ENCODE measurements at regions not wholly inside any gene's neighbourhood (a gene's known extent, or its start where the extent isn't known, plus 50 kb on each side); places are given as distances from the start of the nearest gene placed in this dataset.
"Not testable (repeated sequence)": the region's sequence is repeated elsewhere in the genome, so short reads cannot be mapped to it uniquely, and the experiment has no call there.

- not testable (repeated sequence) for TF ChIP-seq POLR2AphosphoS5 (IDR thresholded peaks at IDR 0.05; ENCODE audit: low read depth, low read length); POLR2A (IDR thresholded peaks at IDR 0.05; ENCODE audit: borderline replicate concordance, extremely low read depth, insufficient read depth, insufficient read length); EZH2 (IDR thresholded peaks at IDR 0.05); JUND (IDR thresholded peaks at IDR 0.05)
- TF ChIP-seq, protein P1, sequence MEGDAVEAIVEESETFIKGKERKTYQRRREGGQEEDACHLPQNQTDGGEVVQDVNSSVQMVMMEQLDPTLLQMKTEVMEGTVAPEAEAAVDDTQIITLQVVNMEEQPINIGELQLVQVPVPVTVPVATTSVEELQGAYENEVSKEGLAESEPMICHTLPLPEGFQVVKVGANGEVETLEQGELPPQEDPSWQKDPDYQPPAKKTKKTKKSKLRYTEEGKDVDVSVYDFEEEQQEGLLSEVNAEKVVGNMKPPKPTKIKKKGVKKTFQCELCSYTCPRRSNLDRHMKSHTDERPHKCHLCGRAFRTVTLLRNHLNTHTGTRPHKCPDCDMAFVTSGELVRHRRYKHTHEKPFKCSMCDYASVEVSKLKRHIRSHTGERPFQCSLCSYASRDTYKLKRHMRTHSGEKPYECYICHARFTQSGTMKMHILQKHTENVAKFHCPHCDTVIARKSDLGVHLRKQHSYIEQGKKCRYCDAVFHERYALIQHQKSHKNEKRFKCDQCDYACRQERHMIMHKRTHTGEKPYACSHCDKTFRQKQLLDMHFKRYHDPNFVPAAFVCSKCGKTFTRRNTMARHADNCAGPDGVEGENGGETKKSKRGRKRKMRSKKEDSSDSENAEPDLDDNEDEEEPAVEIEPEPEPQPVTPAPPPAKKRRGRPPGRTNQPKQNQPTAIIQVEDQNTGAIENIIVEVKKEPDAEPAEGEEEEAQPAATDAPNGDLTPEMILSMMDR (IDR thresholded peaks at IDR 0.05 in 2 of 3, conservative IDR thresholded peaks at IDR 0.05 in 1 of 3; ENCODE audit: borderline replicate concordance in 1 of 3, insufficient read depth in 1 of 3, low read depth in 2 of 3, low read length in 2 of 3) = not testable (repeated sequence)
These were observed 179.8 kb upstream of the PKP2 start for GRCh38 chr12:33076401-33076800.
